Tibial artery (tissue), 4 donors: ENCODE measurements at regions not wholly inside any gene's neighbourhood (a gene's known extent, or its start where the extent isn't known, plus 50 kb on each side); places are given as distances from the start of the nearest gene placed in this dataset.

Experiments
- DNase-seq, 2 donors: peaks; one replicate each; pipeline ENCODE4 v3.0.0-alpha.2; 2019
- H3K27ac ChIP-seq, 2 donors: fragments of 200-600 bp; sonication (generic) in 1 of 2; 1 replicate in 1 of 2; 2 replicates in 1 of 2; pipeline ENCODE4 v1.5.1; 2018 to 2019; ENCODE audit warnings: mild to moderate bottlenecking in 1 of 2
- H3K27me3 ChIP-seq, 2 donors: fragments of 200-600 bp; sonication (generic) in 1 of 2; one replicate each; pipeline versions ENCODE4 v1.5.1 to v1.6.0; 2016 to 2019
- H3K36me3 ChIP-seq, 3 donors: fragments of 200-600 bp; sonication (generic) in 2 of 3; one replicate each; pipeline ENCODE4 v1.5.1; 2016 to 2019; ENCODE audit warnings: mild to moderate bottlenecking in 2 of 3
- H3K4me1 ChIP-seq, 4 donors: fragments of 200-600 bp; sonication (generic) in 2 of 4; 1 replicate in 3 of 4; 2 replicates in 1 of 4; pipeline ENCODE4 v1.5.1; 2016 to 2019
- H3K4me3 ChIP-seq, 2 donors: fragments of 200-600 bp; sonication (generic) in 1 of 2; 1 replicate in 1 of 2; 2 replicates in 1 of 2; pipeline ENCODE4 v1.5.1; 2018 to 2019; ENCODE audit warnings: mild to moderate bottlenecking in 2 of 2
- H3K9me3 ChIP-seq, 3 donors: fragments of 200-600 bp; sonication (generic) in 1 of 3; one replicate each; pipeline ENCODE4 v1.5.1; 2016 to 2019
- intact Hi-C: fragments of 100-400 bp; cut with DNase I; formaldehyde crosslinking; loops from one replicate; pipeline ENCODE4 v1.15.0; 2023; ENCODE audit warnings: low total_unique reads
- TF ChIP-seq, protein P1 (sequence below), 2 experiments: fragments of 200-600 bp in 1 of 2; fragments of 450-650 bp in 1 of 2; IDR thresholded peaks; one replicate each; pipeline ENCODE4 v1.5.1; 2017 to 2019; ENCODE audit warnings: antibody characterized with exemption in 2 of 2, mild to moderate bottlenecking in 1 of 2, moderate library complexity in 1 of 2

DNA sequence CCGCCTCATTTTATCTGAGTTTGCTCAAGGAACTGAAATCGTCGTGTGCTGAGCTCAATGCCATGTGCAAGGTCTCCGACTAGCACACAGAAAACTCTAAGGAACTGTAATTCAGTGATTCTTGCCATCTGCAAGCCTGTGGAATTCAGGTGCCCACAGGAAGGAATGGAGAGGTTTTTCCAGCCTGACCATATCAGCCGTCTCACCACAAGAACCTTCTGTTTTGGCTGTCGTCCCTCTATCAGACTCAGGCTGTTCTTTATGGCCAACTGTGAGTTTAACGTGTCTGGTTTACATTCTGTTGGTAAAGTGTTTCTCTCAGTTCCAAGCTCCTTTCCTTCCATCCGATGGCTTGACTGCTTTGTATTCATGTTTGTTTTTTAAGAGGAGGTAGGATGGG lies 293.5 kb downstream of the SPRY2 start:
- H3K9me3 ChIP-seq, result no peaks in the 10 kb centered on the region
- H3K4me1 ChIP-seq, result peaks cover 0 to 33% (median 18%) of the 10 kb centered on the region in 4 donors
- no peak for DNase-seq
- intact Hi-C loops, result loop anchor here (10.0 kb wide), 1 partner anchor 287 kb away; no protein-coding TSS in a partner anchor
- H3K4me3 ChIP-seq, result no peak overlapping the region
- no peaks in the 10 kb centered on the region for H3K27me3 ChIP-seq
- H3K36me3 ChIP-seq, result no peaks in the 10 kb centered on the region
- TF ChIP-seq, protein P1, sequence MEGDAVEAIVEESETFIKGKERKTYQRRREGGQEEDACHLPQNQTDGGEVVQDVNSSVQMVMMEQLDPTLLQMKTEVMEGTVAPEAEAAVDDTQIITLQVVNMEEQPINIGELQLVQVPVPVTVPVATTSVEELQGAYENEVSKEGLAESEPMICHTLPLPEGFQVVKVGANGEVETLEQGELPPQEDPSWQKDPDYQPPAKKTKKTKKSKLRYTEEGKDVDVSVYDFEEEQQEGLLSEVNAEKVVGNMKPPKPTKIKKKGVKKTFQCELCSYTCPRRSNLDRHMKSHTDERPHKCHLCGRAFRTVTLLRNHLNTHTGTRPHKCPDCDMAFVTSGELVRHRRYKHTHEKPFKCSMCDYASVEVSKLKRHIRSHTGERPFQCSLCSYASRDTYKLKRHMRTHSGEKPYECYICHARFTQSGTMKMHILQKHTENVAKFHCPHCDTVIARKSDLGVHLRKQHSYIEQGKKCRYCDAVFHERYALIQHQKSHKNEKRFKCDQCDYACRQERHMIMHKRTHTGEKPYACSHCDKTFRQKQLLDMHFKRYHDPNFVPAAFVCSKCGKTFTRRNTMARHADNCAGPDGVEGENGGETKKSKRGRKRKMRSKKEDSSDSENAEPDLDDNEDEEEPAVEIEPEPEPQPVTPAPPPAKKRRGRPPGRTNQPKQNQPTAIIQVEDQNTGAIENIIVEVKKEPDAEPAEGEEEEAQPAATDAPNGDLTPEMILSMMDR (IDR thresholded peaks at IDR 0.05), result no peak
- H3K27ac ChIP-seq, result peak overlapping the region; percentile 58 to 62

DNA sequence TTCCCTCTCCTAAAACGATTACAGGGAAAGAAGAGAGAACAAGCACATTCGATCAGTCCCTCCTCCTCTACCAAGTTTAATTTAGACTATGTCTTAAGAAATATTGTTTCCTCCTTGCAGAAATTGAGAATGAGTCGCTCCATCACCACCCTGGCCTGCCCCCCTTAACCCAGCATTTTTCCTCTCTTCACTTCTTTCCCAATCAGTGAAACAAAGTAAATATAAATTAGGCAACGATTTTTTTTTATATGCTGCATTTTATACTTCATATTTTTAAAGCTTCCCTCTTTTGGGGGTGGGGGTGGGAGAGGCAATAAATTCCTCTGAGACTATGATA lies 300.0 kb downstream of the SPRY2 start:
- no peak overlapping the region for H3K4me3 ChIP-seq
- DNase-seq, result no peak
- TF ChIP-seq, protein P1 (IDR thresholded peaks at IDR 0.05), result no peak
- no peaks in the 10 kb centered on the region for H3K9me3 ChIP-seq
- no peak overlapping the region for H3K27ac ChIP-seq
- H3K27me3 ChIP-seq, result no peaks in the 10 kb centered on the region
- H3K4me1 ChIP-seq, result peaks cover 0 to 10% (median 0%) of the 10 kb centered on the region in 4 donors
- intact Hi-C loops, result loop anchor here (10.0 kb wide), 1 partner anchor 294 kb away; no protein-coding TSS in a partner anchor
- H3K36me3 ChIP-seq, result no peaks in the 10 kb centered on the region

DNA sequence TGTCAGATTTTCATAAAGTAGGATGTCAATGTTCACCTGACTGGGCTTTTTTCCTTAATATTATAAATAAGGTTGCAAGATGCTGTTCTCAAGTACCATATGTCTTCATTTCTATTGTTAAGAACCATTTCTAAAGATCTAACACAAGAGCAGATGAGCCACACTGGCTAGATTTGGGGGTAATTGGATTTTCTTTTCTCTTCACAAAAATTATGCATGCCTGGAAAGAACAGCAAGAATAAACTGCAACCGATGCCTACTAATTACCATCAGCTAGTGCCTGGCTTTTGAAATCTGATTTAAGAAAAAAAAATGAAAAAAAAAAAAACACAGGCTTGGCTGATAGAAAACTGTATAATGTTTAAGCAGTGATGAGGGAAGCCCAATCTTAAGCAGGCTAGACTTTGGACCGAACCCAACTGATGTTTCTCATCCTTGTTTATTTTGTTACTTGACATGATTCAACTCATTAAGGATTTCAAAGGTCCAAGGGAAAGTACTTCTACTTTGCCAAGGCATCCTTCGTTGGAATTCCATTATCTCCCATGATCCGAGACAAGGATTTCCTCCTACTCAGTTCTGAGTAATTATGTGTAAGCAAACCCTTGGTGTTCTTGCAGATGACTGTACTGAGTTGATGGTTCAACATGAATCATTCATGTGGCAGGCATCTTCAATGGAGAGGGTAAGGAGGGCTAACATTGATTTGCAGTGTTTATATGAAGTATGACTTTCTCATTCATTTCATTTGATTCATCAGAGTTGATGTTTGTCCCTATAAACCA lies 300.5 kb downstream of the SPRY2 start:
- Histone ChIP-seq H3K9me3 (no peaks in the 10 kb centered on the region), H3K27me3 (no peaks in the 10 kb centered on the region), H3K4me3 (no peak overlapping the region), H3K4me1 (peaks cover 0 to 10% (median 0%) of the 10 kb centered on the region in 4 donors), H3K36me3 (no peaks in the 10 kb centered on the region), H3K27ac (no peak overlapping the region)
- DNase-seq, result no peak
- TF ChIP-seq, protein P1 (IDR thresholded peaks at IDR 0.05), result no peak
- intact Hi-C loops, result loop anchor here (10.0 kb wide), 1 partner anchor 294 kb away; no protein-coding TSS in a partner anchor

DNA sequence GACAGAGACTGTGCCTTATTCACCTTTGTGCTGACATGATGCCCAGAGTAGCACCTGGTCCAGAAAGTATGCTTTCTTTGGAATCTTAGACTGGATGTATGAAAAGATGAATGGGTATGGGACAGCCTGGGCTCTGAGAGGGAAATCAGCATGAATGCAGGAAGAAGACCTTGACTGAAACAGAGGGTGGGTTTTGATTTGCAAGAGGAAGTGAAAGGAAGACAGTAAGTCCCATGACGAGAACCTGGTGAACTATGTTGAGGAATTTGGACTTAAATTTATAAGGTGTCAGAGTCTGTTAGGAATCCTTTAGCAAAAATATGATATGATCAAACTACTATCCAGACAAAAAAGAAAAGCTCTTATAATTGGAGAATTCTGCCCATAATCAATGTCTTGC lies 301.9 kb downstream of the SPRY2 start:
- intact Hi-C loops, result no loop called here

DNA sequence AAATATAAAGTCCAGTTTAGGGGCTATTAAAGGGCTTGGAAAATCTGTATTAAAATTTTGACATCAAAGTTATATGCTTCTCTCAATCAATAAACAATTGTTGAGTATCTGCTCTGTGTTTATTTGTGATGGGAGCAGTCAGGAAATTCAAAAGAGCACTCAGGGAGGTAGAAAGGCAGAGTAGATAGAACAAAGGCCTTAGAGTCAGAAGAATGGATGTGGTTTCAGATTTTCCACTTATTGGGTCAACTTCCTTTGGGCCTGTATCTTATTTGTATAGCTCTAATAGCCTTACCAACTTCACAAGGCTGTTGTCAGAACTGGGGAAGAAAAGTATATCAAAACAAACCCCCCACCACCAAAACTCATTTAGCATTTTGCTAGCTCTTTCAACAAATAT lies 302.6 kb downstream of the SPRY2 start:
- Histone ChIP-seq H3K36me3 (no peaks in the 10 kb centered on the region), H3K4me3 (no peak overlapping the region), H3K9me3 (no peaks in the 10 kb centered on the region), H3K4me1 (peaks cover 0 to 10% (median 0%) of the 10 kb centered on the region in 4 donors), H3K27ac (no peak overlapping the region), H3K27me3 (no peaks in the 10 kb centered on the region)
- intact Hi-C loops, result no loop called here
- DNase-seq, result no peak
- TF ChIP-seq, protein P1 (IDR thresholded peaks at IDR 0.05), result no peak

More for the DNA sequence above, 301.9 kb downstream of the SPRY2 start:
- H3K27ac ChIP-seq, result no peak overlapping the region
- TF ChIP-seq, protein P1 (IDR thresholded peaks at IDR 0.05), result no peak
- no peak for DNase-seq
- H3K4me1 ChIP-seq, result peaks cover 0 to 10% (median 0%) of the 10 kb centered on the region in 4 donors
- H3K4me3 ChIP-seq, result no peak overlapping the region
- no peaks in the 10 kb centered on the region for H3K36me3 ChIP-seq
- H3K27me3 ChIP-seq, result no peaks in the 10 kb centered on the region
- no peaks in the 10 kb centered on the region for H3K9me3 ChIP-seq
